GM12878 (cell line): ENCODE measurements at regions not wholly inside any gene's neighbourhood (a gene's known extent, or its start where the extent isn't known, plus 50 kb on each side); places are given as distances from the start of the nearest gene placed in this dataset.
"Not testable (repeated sequence)": the region's sequence is repeated elsewhere in the genome, so short reads cannot be mapped to it uniquely, and the experiment has no call there.

Experiments used
- MXI1 ChIP-seq: fragments of 150-350 bp; IDR thresholded peaks from 2 replicates; pipeline ENCODE4 v1.6.1; 2011; ENCODE audit warnings: low read depth, mild to moderate bottlenecking, inconsistent platforms, low read length, improper control_type of control experiment
- MYB ChIP-seq: fragments of 150-350 bp; IDR thresholded peaks from 2 replicates; pipeline ENCODE4 v1.6.1; 2014; ENCODE audit warnings: mild to moderate bottlenecking, low read depth, low read length, borderline replicate concordance
- YBX1 ChIP-seq: fragments of 450-650 bp; IDR thresholded peaks from 2 replicates; pipeline ENCODE4 v1.6.1; 2016; ENCODE audit warnings: antibody characterized with exemption
- TF ChIP-seq, protein P1 (sequence below), 3 experiments: IDR thresholded peaks in 2 of 3; conservative IDR thresholded peaks in 1 of 3; 2 replicates each; pipeline ENCODE4 v1.5.1; 2011; ENCODE audit warnings: low read depth in 3 of 3, low read length in 3 of 3, mild to moderate bottlenecking in 3 of 3, control low read depth in 2 of 3, moderate library complexity in 2 of 3, inconsistent platforms in 1 of 3, mixed read lengths in 1 of 3; ENCODE audit not compliant: control insufficient read depth in 2 of 3, insufficient read depth in 1 of 3; ENCODE audit errors: extremely low read depth in 1 of 3
- TF ChIP-seq, protein P2 (sequence below): IDR thresholded peaks from 2 replicates; pipeline ENCODE4 v1.6.1; 2012; ENCODE audit warnings: low read length, inconsistent platforms

DNA sequence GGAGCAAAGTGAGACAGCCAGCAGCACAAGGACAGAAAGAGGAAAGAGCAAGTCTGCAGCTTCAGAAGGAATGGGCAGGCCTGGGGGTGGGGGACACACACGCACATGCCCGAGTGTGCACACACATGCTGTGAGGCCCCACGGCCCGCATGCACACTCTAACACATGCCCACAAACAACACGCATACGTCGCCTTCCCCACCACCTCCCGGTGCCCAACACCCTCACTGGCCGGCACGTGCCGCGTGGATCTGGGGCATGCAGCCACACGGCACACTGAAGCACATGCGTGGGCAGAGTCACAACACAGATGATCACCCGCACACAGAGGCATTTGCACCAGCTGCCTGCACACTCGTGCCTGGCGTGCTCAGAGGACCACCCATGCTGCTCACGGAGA lies 161.5 kb downstream of the GOLGA6L4 start:
- TF ChIP-seq YBX1, MXI1, MYB: not testable (repeated sequence)
- TF ChIP-seq, protein P1, sequence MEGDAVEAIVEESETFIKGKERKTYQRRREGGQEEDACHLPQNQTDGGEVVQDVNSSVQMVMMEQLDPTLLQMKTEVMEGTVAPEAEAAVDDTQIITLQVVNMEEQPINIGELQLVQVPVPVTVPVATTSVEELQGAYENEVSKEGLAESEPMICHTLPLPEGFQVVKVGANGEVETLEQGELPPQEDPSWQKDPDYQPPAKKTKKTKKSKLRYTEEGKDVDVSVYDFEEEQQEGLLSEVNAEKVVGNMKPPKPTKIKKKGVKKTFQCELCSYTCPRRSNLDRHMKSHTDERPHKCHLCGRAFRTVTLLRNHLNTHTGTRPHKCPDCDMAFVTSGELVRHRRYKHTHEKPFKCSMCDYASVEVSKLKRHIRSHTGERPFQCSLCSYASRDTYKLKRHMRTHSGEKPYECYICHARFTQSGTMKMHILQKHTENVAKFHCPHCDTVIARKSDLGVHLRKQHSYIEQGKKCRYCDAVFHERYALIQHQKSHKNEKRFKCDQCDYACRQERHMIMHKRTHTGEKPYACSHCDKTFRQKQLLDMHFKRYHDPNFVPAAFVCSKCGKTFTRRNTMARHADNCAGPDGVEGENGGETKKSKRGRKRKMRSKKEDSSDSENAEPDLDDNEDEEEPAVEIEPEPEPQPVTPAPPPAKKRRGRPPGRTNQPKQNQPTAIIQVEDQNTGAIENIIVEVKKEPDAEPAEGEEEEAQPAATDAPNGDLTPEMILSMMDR (IDR thresholded peaks at IDR 0.05 in 2 of 3, conservative IDR thresholded peaks at IDR 0.05 in 1 of 3; ENCODE audit: control insufficient read depth in 2 of 3, extremely low read depth in 1 of 3, insufficient read depth in 1 of 3, low read depth in 3 of 3, low read length in 3 of 3) = not testable (repeated sequence)
- TF ChIP-seq, protein P2, sequence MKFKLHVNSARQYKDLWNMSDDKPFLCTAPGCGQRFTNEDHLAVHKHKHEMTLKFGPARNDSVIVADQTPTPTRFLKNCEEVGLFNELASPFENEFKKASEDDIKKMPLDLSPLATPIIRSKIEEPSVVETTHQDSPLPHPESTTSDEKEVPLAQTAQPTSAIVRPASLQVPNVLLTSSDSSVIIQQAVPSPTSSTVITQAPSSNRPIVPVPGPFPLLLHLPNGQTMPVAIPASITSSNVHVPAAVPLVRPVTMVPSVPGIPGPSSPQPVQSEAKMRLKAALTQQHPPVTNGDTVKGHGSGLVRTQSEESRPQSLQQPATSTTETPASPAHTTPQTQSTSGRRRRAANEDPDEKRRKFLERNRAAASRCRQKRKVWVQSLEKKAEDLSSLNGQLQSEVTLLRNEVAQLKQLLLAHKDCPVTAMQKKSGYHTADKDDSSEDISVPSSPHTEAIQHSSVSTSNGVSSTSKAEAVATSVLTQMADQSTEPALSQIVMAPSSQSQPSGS = not testable (repeated sequence)
